Adrenal gland (tissue), 9 donors: ENCODE measurements at regions not wholly inside any gene's neighbourhood (a gene's known extent, or its start where the extent isn't known, plus 50 kb on each side); places are given as distances from the start of the nearest gene placed in this dataset.

Experiments used
- DNase-seq, 7 donors: peaks; one replicate each; pipeline ENCODE4 v3.0.0-alpha.2; 2019 to 2020
- H3K27ac ChIP-seq, 5 donors: fragments of 200-600 bp; sonication (generic) in 4 of 5; 1 replicate in 3 of 5; 2 replicates in 2 of 5; pipeline versions ENCODE4 v1.5.1 to v1.8.0; 2016 to 2020; ENCODE audit warnings: mild to moderate bottlenecking in 1 of 5
- H3K27me3 ChIP-seq: fragments of 200-600 bp; 2 replicates; pipeline ENCODE4 v1.8.0; 2021
- H3K36me3 ChIP-seq, 2 donors: fragments of 200-600 bp; replicated peaks in 1 of 2; 1 replicate in 1 of 2; 2 replicates in 1 of 2; pipeline versions ENCODE4 v1.5.1 to v1.8.0; 2018 to 2022
- H3K4me1 ChIP-seq, 2 donors: fragments of 200-600 bp; replicated peaks in 1 of 2; 1 replicate in 1 of 2; 2 replicates in 1 of 2; pipeline versions ENCODE4 v1.5.1 to v1.8.0; 2018 to 2021
- H3K4me3 ChIP-seq, 4 donors: fragments of 200-600 bp; sonication (generic) in 3 of 4; one replicate each; pipeline ENCODE4 v1.5.1; 2016 to 2018
- H3K9me3 ChIP-seq, 3 donors: fragments of 200-600 bp; sonication (generic) in 1 of 3; replicated peaks in 1 of 3; 1 replicate in 2 of 3; 2 replicates in 1 of 3; pipeline versions ENCODE4 v1.5.1 to v1.8.0; 2016 to 2021
- CTCF ChIP-seq, 6 experiments: fragments of 450-650 bp in 4 of 6; fragments of 200-600 bp in 2 of 6; sonication (generic) in 1 of 6; IDR thresholded peaks; 1 replicate in 5 of 6; 2 replicates in 1 of 6; pipeline versions ENCODE4 v1.5.1 to v1.8.0; 2016 to 2021; ENCODE audit warnings: antibody characterized with exemption in 6 of 6, mild to moderate bottlenecking in 2 of 6, moderate library complexity in 1 of 6
- POLR2A ChIP-seq, 2 donors: fragments of 450-650 bp; IDR thresholded peaks; one replicate each; pipeline ENCODE4 v1.6.1; 2017; ENCODE audit warnings: antibody characterized with exemption in 2 of 2, mild to moderate bottlenecking in 2 of 2, moderate library complexity in 1 of 2
- WGBS, 4 donors: extraction: QIAGEN DNeasy Blood & Tissue Kit in 2 of 4; methylation state at CpG; one replicate each; pipeline versions ENCODE4 v1.1.5 to v1.1.7; 2013 to 2017; 5-methylcytosine and 5-hydroxymethylcytosine counted together
- intact Hi-C, 2 donors: fragments of 100-400 bp; cut with DNase I; formaldehyde crosslinking; loops; one replicate each; pipeline versions ENCODE4 v1.14.1 to v1.15.0; 2022 to 2023
- donor health status: healthy with polysubstance abuse.
- donor health status: Bipolar disorder and iron deficiency.
- donor health status: DM: yes; HTN: yes; CAD: no.
- donor health status: DM: no; HTN: no; CAD: no.
- donor health status: DM: no; HTN: no; CAD: no.

DNA sequence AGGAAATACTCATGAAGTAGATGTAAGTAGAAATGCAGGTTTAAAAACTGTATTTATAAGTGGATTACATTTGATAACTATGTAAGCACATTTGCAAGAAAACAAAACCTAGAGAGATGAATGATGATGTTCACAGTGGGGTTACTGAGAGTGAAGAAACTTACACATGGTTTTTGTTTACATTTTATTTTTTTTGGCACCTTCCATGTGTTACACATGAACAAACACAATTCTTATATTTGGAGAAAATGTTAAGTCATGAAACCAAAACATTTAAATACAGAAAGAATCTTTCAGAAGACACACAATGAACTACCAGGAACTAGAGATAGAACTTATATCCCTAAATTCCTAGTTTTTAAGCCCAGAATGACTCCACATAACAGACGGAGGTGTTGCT lies 51.5 kb upstream of the SPATA31E1 start:
- TF ChIP-seq CTCF (IDR thresholded peaks at IDR 0.05) (no peak), POLR2A (IDR thresholded peaks at IDR 0.05) (no peak)
- intact Hi-C loops, result no loop called here
- H3K27ac ChIP-seq, result no peak overlapping the region
- no peak overlapping the region for H3K4me3 ChIP-seq
- no peaks in the 10 kb centered on the region for H3K9me3 ChIP-seq
- no peak for DNase-seq
- no peaks in the 10 kb centered on the region for H3K4me1 ChIP-seq
- no peaks in the 10 kb centered on the region for H3K36me3 ChIP-seq
- WGBS, 4 donors, result 79 to 85% (median 82%) methylated on average over 1 of the region's 1 CpG
- H3K27me3 ChIP-seq, result peaks cover 7% of the 10 kb centered on the region
